Activated B cell treated with CpG ODN at 0.5 μM for 24 hours (primary cell): ENCODE measurements at regions not wholly inside any gene's neighbourhood (a gene's known extent, or its start where the extent isn't known, plus 50 kb on each side); places are given as distances from the start of the nearest gene placed in this dataset.

ENCODE experiments used
- ATAC-seq: fragments of 200-7000 bp; cut with Tn5 transposase; one replicate; pipeline ENCODE4 v1.10.0; 2021; ENCODE audit warnings: low read depth, mild to moderate bottlenecking, moderate library complexity
- CTCF ChIA-PET: fragments of 350-600 bp; sonication (Branson Sonifier 250); formaldehyde crosslinking; loops from one replicate; lab custom pipeline; 2021; ENCODE audit warnings: antibody characterized with exemption; lab: Charles Lee
- POLR2A ChIA-PET: fragments of 350-600 bp; sonication (Branson Sonifier 250); formaldehyde crosslinking; loops from one replicate; lab custom pipeline; 2021; ENCODE audit warnings: antibody characterized with exemption; lab: Charles Lee
- DNase-seq: peaks from one replicate; pipeline ENCODE4 v3.0.0; 2022
- H3K27ac Mint-ChIP-seq: one replicate; pipeline ENCODE4 v1.8.0; 2020; ENCODE audit warnings: mixed read lengths
- H3K27me3 Mint-ChIP-seq: one replicate; pipeline ENCODE4 v1.8.0; 2021; ENCODE audit warnings: mixed read lengths
- H3K36me3 Mint-ChIP-seq: one replicate; pipeline ENCODE4 v1.8.0; 2021; ENCODE audit warnings: low read depth, mixed read lengths
- H3K4me1 Mint-ChIP-seq: one replicate; pipeline ENCODE4 v1.8.0; 2021; ENCODE audit warnings: mixed read lengths
- H3K4me3 Mint-ChIP-seq: one replicate; pipeline ENCODE4 v1.8.0; 2020; ENCODE audit warnings: mild to moderate bottlenecking, mixed read lengths
- H3K9me3 Mint-ChIP-seq: one replicate; pipeline ENCODE4 v1.8.0; 2020; ENCODE audit warnings: mixed read lengths
- CTCF ChIP-seq: fragments of 200-600 bp; IDR thresholded peaks from one replicate; pipeline ENCODE4 v1.8.0; 2022; ENCODE audit warnings: antibody characterized with exemption, mild to moderate bottlenecking
- intact Hi-C: fragments of 100-400 bp; cut with micrococcal nuclease; formaldehyde crosslinking; loops from one replicate; pipeline ENCODE4 v1.15.1; 2024

DNA sequence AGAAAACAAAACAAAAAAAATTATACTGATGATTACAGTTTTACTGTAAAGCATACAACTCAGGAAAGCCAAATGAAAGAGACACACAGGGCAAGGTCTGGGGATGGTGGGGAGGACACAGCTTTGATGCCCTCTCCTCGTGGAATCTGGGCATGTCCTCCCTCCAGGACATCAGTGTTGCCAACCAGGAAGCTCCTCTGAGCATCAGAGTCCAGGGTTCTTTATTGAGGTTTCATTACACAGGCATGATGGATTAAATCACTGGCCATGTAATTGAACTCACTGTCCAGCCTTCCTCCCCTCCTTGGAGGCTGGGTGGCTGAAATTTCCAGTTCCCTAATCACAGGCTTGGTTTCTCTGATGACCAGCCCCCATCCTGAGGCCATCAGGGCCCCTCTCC lies 89.6 kb upstream of the MIER3 start:
- ATAC-seq (no peak), DNase-seq (no peak)
- intact Hi-C loops = no loop called here
- Mint-ChIP-seq H3K4me1 (no peaks in the 10 kb centered on the region), H3K27ac (no peak overlapping the region), H3K36me3 (no peaks in the 10 kb centered on the region), H3K9me3 (no peaks in the 10 kb centered on the region), H3K4me3 (no peak overlapping the region), H3K27me3 (peaks cover 7% of the 10 kb centered on the region)
- TF ChIP-seq CTCF = no peak
- ChIA-PET POLR2A (no interaction called here), CTCF (no interaction called here)

DNA sequence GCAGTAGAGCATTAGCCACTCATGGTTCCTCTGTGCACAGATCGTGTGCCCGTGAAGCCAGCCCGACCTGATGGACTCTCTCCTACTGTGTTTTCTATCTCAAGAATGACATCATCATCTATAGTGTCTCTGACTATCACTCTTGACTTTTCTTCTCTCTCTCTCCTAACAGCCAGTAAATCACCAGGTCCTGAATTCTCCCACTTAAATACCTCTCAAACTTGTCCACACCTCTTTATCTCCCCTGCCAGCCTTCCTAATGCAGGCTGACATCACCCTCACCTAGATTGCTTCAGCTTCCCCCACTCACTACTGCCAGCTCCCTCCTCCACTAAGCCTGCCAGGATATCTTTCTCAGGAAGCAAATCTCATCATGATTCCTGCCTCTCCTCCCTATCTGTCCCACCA lies 90.6 kb upstream of the MIER3 start:
- H3K27me3 Mint-ChIP-seq = peaks cover 7% of the 10 kb centered on the region
- CTCF ChIA-PET = no interaction called here
- no peak overlapping the region for H3K27ac Mint-ChIP-seq

DNA sequence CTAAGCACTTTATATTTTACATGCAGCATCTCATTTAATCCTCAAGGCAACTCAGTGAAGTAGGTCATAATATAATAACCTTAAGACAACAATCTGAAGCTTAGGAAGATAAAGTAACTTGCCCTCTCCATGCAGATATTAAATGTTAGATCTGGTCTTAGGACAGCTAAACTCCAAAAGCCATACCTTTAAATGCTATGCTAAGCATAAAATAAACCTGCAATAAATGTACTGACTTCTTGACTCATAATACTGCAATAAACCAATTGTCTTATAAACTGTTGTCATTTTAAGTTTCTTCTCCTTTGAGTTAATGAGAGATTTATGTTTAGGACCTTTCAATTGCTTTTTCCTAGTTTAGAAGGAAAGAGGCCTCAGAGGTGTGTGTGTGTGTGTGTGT lies 102.2 kb upstream of the MIER3 start:
- intact Hi-C loops = no loop called here
- ChIA-PET POLR2A (no interaction called here), CTCF (no interaction called here)
- H3K27ac Mint-ChIP-seq = no peak overlapping the region
- H3K27me3 Mint-ChIP-seq = peaks cover 11% of the 10 kb centered on the region
- no peak overlapping the region for H3K4me3 Mint-ChIP-seq
- no peak for DNase-seq
- TF ChIP-seq CTCF = no peak
- no peak for ATAC-seq
- no peaks in the 10 kb centered on the region for H3K9me3 Mint-ChIP-seq
- no peaks in the 10 kb centered on the region for H3K36me3 Mint-ChIP-seq
- H3K4me1 Mint-ChIP-seq = no peaks in the 10 kb centered on the region

More for the DNA sequence above, 90.6 kb upstream of the MIER3 start:
- no peak for DNase-seq
- Mint-ChIP-seq H3K9me3 (no peaks in the 10 kb centered on the region), H3K4me3 (no peak overlapping the region), H3K36me3 (no peaks in the 10 kb centered on the region), H3K4me1 (no peaks in the 10 kb centered on the region)
- intact Hi-C loops = no loop called here
- TF ChIP-seq CTCF = no peak
- POLR2A ChIA-PET = no interaction called here
- no peak for ATAC-seq

DNA sequence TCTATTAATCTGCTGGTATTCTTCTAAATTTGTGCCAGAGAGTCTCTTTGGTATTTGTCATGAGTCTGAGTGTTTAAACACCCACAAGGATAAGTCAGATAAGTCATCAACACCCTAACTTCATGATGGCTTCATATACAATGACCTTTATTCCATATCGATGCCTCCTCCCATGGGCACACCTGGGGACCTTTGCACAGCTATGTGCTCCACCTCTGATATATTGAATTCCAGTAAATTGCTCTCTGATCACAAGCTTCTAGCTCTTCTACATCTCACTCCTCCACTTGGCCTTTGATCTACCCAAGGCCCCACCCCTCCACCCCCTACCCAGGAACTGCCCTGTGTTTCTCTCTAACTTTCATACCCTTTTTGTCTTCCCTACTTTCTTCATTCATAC lies 102.7 kb upstream of the MIER3 start:
- CTCF ChIA-PET = no interaction called here
- no peak overlapping the region for H3K4me3 Mint-ChIP-seq
- no peaks in the 10 kb centered on the region for H3K36me3 Mint-ChIP-seq
- POLR2A ChIA-PET = no interaction called here
- ATAC-seq (no peak), DNase-seq (no peak)
- no peaks in the 10 kb centered on the region for H3K4me1 Mint-ChIP-seq
- no peak overlapping the region for H3K27ac Mint-ChIP-seq
- intact Hi-C loops = no loop called here
- peaks cover 8% of the 10 kb centered on the region for H3K27me3 Mint-ChIP-seq
- H3K9me3 Mint-ChIP-seq = no peaks in the 10 kb centered on the region
- TF ChIP-seq CTCF = no peak

DNA sequence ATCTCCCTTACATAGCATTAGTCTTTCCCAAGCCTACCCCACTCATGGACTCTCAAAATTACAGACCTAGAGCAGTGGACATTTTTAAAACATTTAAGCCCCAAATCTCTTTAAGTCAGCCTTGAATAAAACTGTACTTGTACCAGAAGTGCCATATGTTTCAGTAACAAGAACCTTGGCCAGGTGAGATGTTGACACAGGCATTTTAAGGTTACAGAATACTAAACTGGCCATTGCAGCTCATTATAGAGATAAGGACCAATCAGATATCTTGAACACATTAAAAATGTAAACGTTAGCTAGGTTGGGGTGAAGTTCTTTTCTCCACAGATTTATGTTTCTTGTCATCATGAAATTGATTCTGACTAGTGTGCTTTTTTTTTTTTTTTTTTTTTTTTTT lies 103.8 kb upstream of the MIER3 start:
- no peak for TF ChIP-seq CTCF
- H3K27me3 Mint-ChIP-seq = peaks cover 8% of the 10 kb centered on the region
- no peak overlapping the region for H3K4me3 Mint-ChIP-seq
- H3K36me3 Mint-ChIP-seq = no peaks in the 10 kb centered on the region
- intact Hi-C loops = no loop called here
- no peak overlapping the region for H3K27ac Mint-ChIP-seq
- DNase-seq (no peak), ATAC-seq (no peak)
- H3K4me1 Mint-ChIP-seq = no peaks in the 10 kb centered on the region
- ChIA-PET CTCF (no interaction called here), POLR2A (no interaction called here)
- H3K9me3 Mint-ChIP-seq = no peaks in the 10 kb centered on the region
